ENCODE measurements at regions not wholly inside any gene's neighbourhood (a gene's known extent, or its start where the extent isn't known, plus 50 kb on each side); places are given as distances from the start of the nearest gene placed in this dataset.
"Not testable (repeated sequence)": the region's sequence is repeated elsewhere in the genome, so short reads cannot be mapped to it uniquely, and the experiment has no call there.

- ChIA-PET CTCF (no interaction called here), POLR2A (no interaction called here)
- TF ChIP-seq SP1 (IDR thresholded peaks at IDR 0.05) (no peak), FOXM1 (IDR thresholded peaks at IDR 0.05; ENCODE audit: borderline replicate concordance) (no peak), NFRKB (IDR thresholded peaks at IDR 0.05) (no peak), ARNT (IDR thresholded peaks at IDR 0.05) (no peak), HDGF (IDR thresholded peaks at IDR 0.05; ENCODE audit: borderline replicate concordance) (no peak), FOXA1 (IDR thresholded peaks at IDR 0.05) (no peak), ZNF384 (IDR thresholded peaks at IDR 0.05) (no peak), SUZ12 (IDR thresholded peaks at IDR 0.05) (no peak), FOXK2 (IDR thresholded peaks at IDR 0.05) (no peak), PKNOX1 (IDR thresholded peaks at IDR 0.05) (no peak), ELF4 (IDR thresholded peaks at IDR 0.05) (no peak), BHLHE40 (IDR thresholded peaks at IDR 0.05; ENCODE audit: borderline replicate concordance) (no peak), TARDBP (IDR thresholded peaks at IDR 0.05) (no peak), LEF1 (IDR thresholded peaks at IDR 0.05; ENCODE audit: borderline replicate concordance) (no peak), L3MBTL2 (conservative IDR thresholded peaks at IDR 0.05) (no peak), CTBP1 (IDR thresholded peaks at IDR 0.05; ENCODE audit: borderline replicate concordance) (no peak)
- DNase-seq (ENCODE audit: extremely low spot score) = no peak
Observed at GRCh38 chr12:105443802-105444652, 113.5 kb downstream of the C12orf75 start.

- no peak for DNase-seq (ENCODE audit: extremely low spot score)
- ChIA-PET CTCF (no interaction called here), POLR2A (no interaction called here)
- no peak for TF ChIP-seq SUZ12 (IDR thresholded peaks at IDR 0.05)
- no peak for TF ChIP-seq SP1 (IDR thresholded peaks at IDR 0.05)
- no peak for TF ChIP-seq BHLHE40 (IDR thresholded peaks at IDR 0.05; ENCODE audit: borderline replicate concordance)
- no peak for TF ChIP-seq LEF1 (IDR thresholded peaks at IDR 0.05; ENCODE audit: borderline replicate concordance)
- no peak for TF ChIP-seq TARDBP (IDR thresholded peaks at IDR 0.05)
Observed at GRCh38 chr12:105444653-105445102, 114.2 kb downstream of the C12orf75 start.

GRCh38 chr12:105445249-105445648 lies 114.8 kb downstream of the C12orf75 start:
- ChIA-PET POLR2A (no interaction called here), CTCF (interaction anchor here (0.6 kb wide), 1 partner anchor 824 kb away, joined by 8 read pairs; no protein-coding TSS in a partner anchor)
- DNase-seq (ENCODE audit: extremely low spot score) = no peak
- TF ChIP-seq FOXA1 (IDR thresholded peaks at IDR 0.05) (no peak), SUZ12 (IDR thresholded peaks at IDR 0.05) (no peak), CTBP1 (IDR thresholded peaks at IDR 0.05; ENCODE audit: borderline replicate concordance) (no peak), NFRKB (IDR thresholded peaks at IDR 0.05) (no peak), L3MBTL2 (conservative IDR thresholded peaks at IDR 0.05) (no peak), LEF1 (IDR thresholded peaks at IDR 0.05; ENCODE audit: borderline replicate concordance) (no peak), BHLHE40 (IDR thresholded peaks at IDR 0.05; ENCODE audit: borderline replicate concordance) (no peak), FOXM1 (IDR thresholded peaks at IDR 0.05; ENCODE audit: borderline replicate concordance) (no peak), FOXK2 (IDR thresholded peaks at IDR 0.05) (no peak), ELF4 (IDR thresholded peaks at IDR 0.05) (no peak)

- TF ChIP-seq FOXK2 (IDR thresholded peaks at IDR 0.05) = no peak
- no peak for TF ChIP-seq ELF4 (IDR thresholded peaks at IDR 0.05)
- no peak for TF ChIP-seq TARDBP (IDR thresholded peaks at IDR 0.05)
- no peak for TF ChIP-seq NFRKB (IDR thresholded peaks at IDR 0.05)
- TF ChIP-seq LEF1 (IDR thresholded peaks at IDR 0.05; ENCODE audit: borderline replicate concordance) = no peak
- no peak for TF ChIP-seq ZNF384 (IDR thresholded peaks at IDR 0.05)
- no peak for TF ChIP-seq SUZ12 (IDR thresholded peaks at IDR 0.05)
- TF ChIP-seq FOXA1 (IDR thresholded peaks at IDR 0.05) = no peak
- TF ChIP-seq ARNT (IDR thresholded peaks at IDR 0.05) = no peak
- no peak for TF ChIP-seq BHLHE40 (IDR thresholded peaks at IDR 0.05; ENCODE audit: borderline replicate concordance)
- TF ChIP-seq SP1 (IDR thresholded peaks at IDR 0.05) = no peak
- ChIA-PET CTCF (interaction anchor here (0.6 kb wide), 1 partner anchor 824 kb away, joined by 8 read pairs; no protein-coding TSS in a partner anchor), POLR2A (no interaction called here)
- DNase-seq (ENCODE audit: extremely low spot score) = no peak
Observed at GRCh38 chr12:105445649-105446048, 115.2 kb downstream of the C12orf75 start.

GRCh38 chr12:105446460-105446859 lies 116.0 kb downstream of the C12orf75 start:
- CTCF ChIA-PET = not testable (repeated sequence)

GRCh38 chr12:105449431-105449830 lies 118.9 kb downstream of the C12orf75 start:
- TF ChIP-seq SP1 (IDR thresholded peaks at IDR 0.05) (no peak), FOXA1 (IDR thresholded peaks at IDR 0.05) (no peak), BHLHE40 (IDR thresholded peaks at IDR 0.05; ENCODE audit: borderline replicate concordance) (no peak), SUZ12 (IDR thresholded peaks at IDR 0.05) (no peak), ELF4 (IDR thresholded peaks at IDR 0.05) (no peak), ARNT (IDR thresholded peaks at IDR 0.05) (no peak), HDGF (IDR thresholded peaks at IDR 0.05; ENCODE audit: borderline replicate concordance) (no peak), PKNOX1 (IDR thresholded peaks at IDR 0.05) (no peak), NFRKB (IDR thresholded peaks at IDR 0.05) (no peak), FOXK2 (IDR thresholded peaks at IDR 0.05) (no peak), FOXM1 (IDR thresholded peaks at IDR 0.05; ENCODE audit: borderline replicate concordance) (no peak), CTBP1 (IDR thresholded peaks at IDR 0.05; ENCODE audit: borderline replicate concordance) (no peak), LEF1 (IDR thresholded peaks at IDR 0.05; ENCODE audit: borderline replicate concordance) (no peak)
- POLR2A ChIA-PET = no interaction called here
- CTCF ChIA-PET = no interaction called here
- no peak for DNase-seq (ENCODE audit: extremely low spot score)

More at GRCh38 chr12:105446460-105446859, 116.0 kb downstream of the C12orf75 start:
- DNase-seq (ENCODE audit: extremely low spot score); POLR2A ChIA-PET: not testable (repeated sequence)

GRCh38 chr12:105451211-105451610 lies 120.7 kb downstream of the C12orf75 start:
- TF ChIP-seq TARDBP (IDR thresholded peaks at IDR 0.05) (no peak), ZNF384 (IDR thresholded peaks at IDR 0.05) (no peak), NFRKB (IDR thresholded peaks at IDR 0.05) (no peak), PKNOX1 (IDR thresholded peaks at IDR 0.05) (no peak), HDGF (IDR thresholded peaks at IDR 0.05; ENCODE audit: borderline replicate concordance) (no peak), ARNT (IDR thresholded peaks at IDR 0.05) (no peak), CTBP1 (IDR thresholded peaks at IDR 0.05; ENCODE audit: borderline replicate concordance) (no peak), FOXA1 (IDR thresholded peaks at IDR 0.05) (no peak), ELF4 (IDR thresholded peaks at IDR 0.05) (no peak), BHLHE40 (IDR thresholded peaks at IDR 0.05; ENCODE audit: borderline replicate concordance) (no peak), FOXM1 (IDR thresholded peaks at IDR 0.05; ENCODE audit: borderline replicate concordance) (no peak), FOXK2 (IDR thresholded peaks at IDR 0.05) (no peak), SUZ12 (IDR thresholded peaks at IDR 0.05) (no peak), LEF1 (IDR thresholded peaks at IDR 0.05; ENCODE audit: borderline replicate concordance) (no peak), L3MBTL2 (conservative IDR thresholded peaks at IDR 0.05) (no peak)
- ChIA-PET POLR2A (no interaction called here), CTCF (no interaction called here)
- no peak for DNase-seq (ENCODE audit: extremely low spot score)
